Adrenal gland (tissue), 5 donors: ENCODE measurements at regions not wholly inside any gene's neighbourhood (a gene's known extent, or its start where the extent isn't known, plus 50 kb on each side); places are given as distances from the start of the nearest gene placed in this dataset.

ENCODE experiments used
- POLR2A ChIP-seq, 2 donors: fragments of 450-650 bp; IDR thresholded peaks; one replicate each; pipeline ENCODE4 v1.6.1; 2017; ENCODE audit warnings: antibody characterized with exemption in 2 of 2, mild to moderate bottlenecking in 2 of 2, moderate library complexity in 1 of 2
- TF ChIP-seq, protein P1 (sequence below), 6 experiments: fragments of 450-650 bp in 4 of 6; fragments of 200-600 bp in 2 of 6; sonication (generic) in 1 of 6; IDR thresholded peaks; 1 replicate in 5 of 6; 2 replicates in 1 of 6; pipeline versions ENCODE4 v1.5.1 to v1.8.0; 2016 to 2021; ENCODE audit warnings: antibody characterized with exemption in 6 of 6, mild to moderate bottlenecking in 2 of 6, moderate library complexity in 1 of 6
- donor health status: DM: no; HTN: no; CAD: no.

DNA sequence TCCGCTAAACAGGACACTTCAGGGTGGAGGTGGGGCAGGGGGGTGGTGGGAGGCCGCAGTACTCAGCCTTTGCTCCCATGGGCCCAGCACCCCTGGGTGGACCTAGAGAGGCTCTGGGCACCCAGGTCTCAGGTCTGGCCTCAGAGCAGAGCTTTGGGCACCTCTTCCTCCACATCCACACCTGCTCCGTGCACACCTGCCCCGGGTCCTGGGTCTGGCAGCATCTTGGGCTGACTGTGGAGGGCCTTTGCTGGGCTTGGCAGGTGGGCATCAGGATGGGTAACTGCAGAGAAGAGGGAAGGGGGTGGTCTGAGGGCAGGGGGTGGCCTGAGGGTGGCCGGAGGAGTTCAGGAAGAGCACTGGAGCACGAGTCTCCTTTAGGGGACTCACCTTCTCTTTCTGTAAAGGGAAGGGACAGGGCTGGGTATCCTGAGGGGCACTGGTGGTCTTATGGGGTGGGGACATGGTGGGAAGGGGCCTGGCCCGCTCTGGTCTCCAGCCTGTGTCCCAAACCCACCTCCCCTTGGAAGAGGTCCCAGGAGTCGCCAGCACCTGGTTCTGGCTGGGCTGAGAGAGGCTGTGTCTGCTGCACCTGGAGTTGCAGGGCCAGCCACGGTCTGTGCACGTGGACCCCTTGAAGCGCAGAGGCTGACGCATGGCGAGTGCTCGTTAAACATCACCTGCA, 106.7 kb upstream of the IER5L start:
- TF ChIP-seq, protein P1, sequence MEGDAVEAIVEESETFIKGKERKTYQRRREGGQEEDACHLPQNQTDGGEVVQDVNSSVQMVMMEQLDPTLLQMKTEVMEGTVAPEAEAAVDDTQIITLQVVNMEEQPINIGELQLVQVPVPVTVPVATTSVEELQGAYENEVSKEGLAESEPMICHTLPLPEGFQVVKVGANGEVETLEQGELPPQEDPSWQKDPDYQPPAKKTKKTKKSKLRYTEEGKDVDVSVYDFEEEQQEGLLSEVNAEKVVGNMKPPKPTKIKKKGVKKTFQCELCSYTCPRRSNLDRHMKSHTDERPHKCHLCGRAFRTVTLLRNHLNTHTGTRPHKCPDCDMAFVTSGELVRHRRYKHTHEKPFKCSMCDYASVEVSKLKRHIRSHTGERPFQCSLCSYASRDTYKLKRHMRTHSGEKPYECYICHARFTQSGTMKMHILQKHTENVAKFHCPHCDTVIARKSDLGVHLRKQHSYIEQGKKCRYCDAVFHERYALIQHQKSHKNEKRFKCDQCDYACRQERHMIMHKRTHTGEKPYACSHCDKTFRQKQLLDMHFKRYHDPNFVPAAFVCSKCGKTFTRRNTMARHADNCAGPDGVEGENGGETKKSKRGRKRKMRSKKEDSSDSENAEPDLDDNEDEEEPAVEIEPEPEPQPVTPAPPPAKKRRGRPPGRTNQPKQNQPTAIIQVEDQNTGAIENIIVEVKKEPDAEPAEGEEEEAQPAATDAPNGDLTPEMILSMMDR (IDR thresholded peaks at IDR 0.05) = no peak
- no peak for TF ChIP-seq POLR2A (IDR thresholded peaks at IDR 0.05)
